HepG2 (cell line): ENCODE measurements at regions not wholly inside any gene's neighbourhood (a gene's known extent, or its start where the extent isn't known, plus 50 kb on each side); places are given as distances from the start of the nearest gene placed in this dataset.

Experiments used
- BCL6 ChIP-seq: IDR thresholded peaks from 2 replicates; pipeline ENCODE4 v1.6.1; 2016; ENCODE audit warnings: missing genetic modification reagents, missing compliant biosample characterization
- CERS6 ChIP-seq: sonication (generic); formaldehyde crosslinking; IDR thresholded peaks from 2 replicates; pipeline ENCODE4 v1.5.0; 2020; ENCODE audit warnings: missing genetic modification reagents
- CHCHD3 ChIP-seq: sonication (generic); formaldehyde crosslinking; IDR thresholded peaks from 2 replicates; pipeline ENCODE4 v1.8.0; 2022; ENCODE audit warnings: mild to moderate bottlenecking, missing genetic modification reagents, moderate library complexity
- DRAP1 ChIP-seq: IDR thresholded peaks from 2 replicates; pipeline ENCODE4 v1.6.1; 2016; ENCODE audit warnings: missing genetic modification reagents, missing compliant biosample characterization
- GMEB1 ChIP-seq: sonication (generic); formaldehyde crosslinking; IDR thresholded peaks from 2 replicates; pipeline ENCODE4 v1.5.1; 2020; ENCODE audit warnings: missing genetic modification reagents, mild to moderate bottlenecking, borderline replicate concordance
- KLF16 ChIP-seq, 2 experiments: sonication (generic) in 1 of 2; formaldehyde crosslinking in 1 of 2; IDR thresholded peaks; 2 replicates each; pipeline versions ENCODE4 v1.6.1 to v1.8.0; 2016 to 2023; ENCODE audit warnings: missing genetic modification reagents in 2 of 2, missing compliant biosample characterization in 1 of 2
- ZHX2 ChIP-seq, 2 experiments: sonication (generic) in 1 of 2; formaldehyde crosslinking in 1 of 2; IDR thresholded peaks; 2 replicates each; pipeline versions ENCODE4 v1.6.1 to v1.9.0; 2014 to 2022; ENCODE audit warnings: antibody characterized with exemption in 1 of 2, borderline replicate concordance in 1 of 2, inconsistent platforms in 1 of 2, low read depth in 1 of 2, missing genetic modification reagents in 1 of 2
- ZNF333 ChIP-seq: sonication (generic); formaldehyde crosslinking; IDR thresholded peaks from 2 replicates; pipeline ENCODE4 v1.4.0; 2020; ENCODE audit warnings: mild to moderate bottlenecking, missing genetic modification reagents, borderline replicate concordance
- ZNF431 ChIP-seq: sonication (generic); formaldehyde crosslinking; IDR thresholded peaks from 2 replicates; pipeline ENCODE4 v1.9.0; 2022; ENCODE audit warnings: missing genetic modification reagents, low read depth, mild to moderate bottlenecking, borderline replicate concordance
- ZNF652 ChIP-seq: IDR thresholded peaks from 2 replicates; pipeline ENCODE4 v1.6.1; 2016; ENCODE audit warnings: low read depth, borderline replicate concordance
- ZNF703 ChIP-seq: sonication (generic); formaldehyde crosslinking; IDR thresholded peaks from 2 replicates; pipeline ENCODE4 v1.5.1; 2020; ENCODE audit warnings: missing genetic modification reagents, mild to moderate bottlenecking, moderate library complexity, borderline replicate concordance
- ZNF724P ChIP-seq: sonication (generic); formaldehyde crosslinking; IDR thresholded peaks from 2 replicates; pipeline ENCODE4 v1.8.0; 2022; ENCODE audit warnings: missing genetic modification reagents, borderline replicate concordance
- ZXDC ChIP-seq: sonication (generic); formaldehyde crosslinking; IDR thresholded peaks from 2 replicates; pipeline ENCODE4 v1.5.0; 2020; ENCODE audit warnings: mild to moderate bottlenecking, missing genetic modification reagents

GRCh38 chr1:67534627-67535065, 104.4 kb upstream of the SERBP1 start (continued):
- TF ChIP-seq ZHX2 (IDR thresholded peaks at IDR 0.05; ENCODE audit: low read depth): no peak
- 0 out of 2 replicates have a peak, but pooled peaks have one; percentile 56 for TF ChIP-seq ZHX2 (CRISPR knock-in tag; IDR thresholded peaks at IDR 0.05; ENCODE audit: borderline replicate concordance)
- peak; percentile 86; the same call in 1 of the 2 replicates for TF ChIP-seq ZNF703 (CRISPR knock-in tag)
- TF ChIP-seq ZNF333 (CRISPR knock-in tag): no peak
- TF ChIP-seq CHCHD3: no peak
- peak in 1 of 2 experiments; percentile 94; a peak in 2 of 4 replicates for TF ChIP-seq KLF16 (CRISPR knock-in tag; IDR thresholded peaks at IDR 0.05)
- TF ChIP-seq BCL6 (CRISPR knock-in tag): peak; percentile 95
- TF ChIP-seq ZXDC (CRISPR knock-in tag): no peak
- TF ChIP-seq ZNF724P: 0 out of 2 replicates have a peak, but pooled peaks have one; percentile 35
- 0 out of 2 replicates have a peak, but pooled peaks have one; percentile 4 for TF ChIP-seq GMEB1 (CRISPR knock-in tag)
- peak; percentile 61 for TF ChIP-seq ZNF652 (CRISPR knock-in tag)
- TF ChIP-seq ZNF431 (CRISPR knock-in tag): no peak; the same call in 1 of the 2 replicates
- no peak for TF ChIP-seq CERS6
- peak; percentile 87 for TF ChIP-seq DRAP1 (CRISPR knock-in tag)
